Colonic mucosa (tissue), 4 donors: ENCODE measurements at regions not wholly inside any gene's neighbourhood (a gene's known extent, or its start where the extent isn't known, plus 50 kb on each side); places are given as distances from the start of the nearest gene placed in this dataset.

Experiments used
- DNase-seq: peaks from one replicate; pipeline ENCODE4 v3.0.0-alpha.2; 2020
- H3K27ac ChIP-seq: fragments of 200-600 bp; one replicate; pipeline ENCODE4 v1.8.0; 2021
- H3K27me3 ChIP-seq: fragments of 200-600 bp; one replicate; pipeline ENCODE4 v1.8.0; 2021
- H3K36me3 ChIP-seq: fragments of 200-600 bp; one replicate; pipeline ENCODE4 v1.8.0; 2021
- H3K4me1 ChIP-seq: fragments of 200-600 bp; one replicate; pipeline ENCODE4 v1.8.0; 2021; ENCODE audit warnings: mild to moderate bottlenecking
- H3K4me3 ChIP-seq: fragments of 200-600 bp; one replicate; pipeline ENCODE4 v1.8.0; 2021
- H3K9ac ChIP-seq, 2 donors: one replicate each; pipeline ENCODE4 v1.7.0; 2013; ENCODE audit warnings: control low read depth in 2 of 2, low read depth in 2 of 2, low read length in 2 of 2
- H3K9me3 ChIP-seq: fragments of 200-600 bp; one replicate; pipeline ENCODE4 v1.8.0; 2021
- CTCF ChIP-seq: fragments of 200-600 bp; IDR thresholded peaks from one replicate; pipeline ENCODE4 v1.8.0; 2022; ENCODE audit warnings: antibody characterized with exemption, mild to moderate bottlenecking
- intact Hi-C: fragments of 100-400 bp; cut with DNase I; formaldehyde crosslinking; loops from one replicate; pipeline ENCODE4 v1.14.1; 2022
- donor health status: healthy.
- donor health status: DM: no; HTN: no; CAD: no.
- donor health status: DM: no; HTN: no; CAD: no.

- H3K9me3 ChIP-seq: no peaks in the 10 kb centered on the region
- no peaks in the 10 kb centered on the region for H3K4me1 ChIP-seq
- H3K27me3 ChIP-seq: no peaks in the 10 kb centered on the region
- intact Hi-C loops: no loop called here
- no peak overlapping the region for H3K27ac ChIP-seq
- H3K36me3 ChIP-seq: no peaks in the 10 kb centered on the region
- no peak overlapping the region for H3K4me3 ChIP-seq
- H3K9ac ChIP-seq: no peak overlapping the region
- no peak for DNase-seq
- TF ChIP-seq CTCF: no peak
Measured at GRCh38 chr13:107715496-107715895, 499.8 kb downstream of the LIG4 start.

- no peak for TF ChIP-seq CTCF
- DNase-seq: no peak
- Histone ChIP-seq H3K36me3 (no peaks in the 10 kb centered on the region), H3K4me3 (no peak overlapping the region), H3K9ac (no peak overlapping the region), H3K27me3 (no peaks in the 10 kb centered on the region), H3K27ac (no peak overlapping the region), H3K4me1 (no peaks in the 10 kb centered on the region), H3K9me3 (no peaks in the 10 kb centered on the region)
- intact Hi-C loops: no loop called here
Measured at GRCh38 chr13:107713314-107713713, 502.0 kb downstream of the LIG4 start.

GRCh38 chr13:107712145-107712860, 503.0 kb downstream of the LIG4 start:
- intact Hi-C loops: no loop called here
- H3K9me3 ChIP-seq: no peaks in the 10 kb centered on the region
- no peak overlapping the region for H3K27ac ChIP-seq
- H3K9ac ChIP-seq: no peak overlapping the region
- no peak for TF ChIP-seq CTCF
- H3K4me1 ChIP-seq: no peaks in the 10 kb centered on the region
- no peak overlapping the region for H3K4me3 ChIP-seq
- no peaks in the 10 kb centered on the region for H3K27me3 ChIP-seq
- H3K36me3 ChIP-seq: no peaks in the 10 kb centered on the region
- DNase-seq: no peak

DNA sequence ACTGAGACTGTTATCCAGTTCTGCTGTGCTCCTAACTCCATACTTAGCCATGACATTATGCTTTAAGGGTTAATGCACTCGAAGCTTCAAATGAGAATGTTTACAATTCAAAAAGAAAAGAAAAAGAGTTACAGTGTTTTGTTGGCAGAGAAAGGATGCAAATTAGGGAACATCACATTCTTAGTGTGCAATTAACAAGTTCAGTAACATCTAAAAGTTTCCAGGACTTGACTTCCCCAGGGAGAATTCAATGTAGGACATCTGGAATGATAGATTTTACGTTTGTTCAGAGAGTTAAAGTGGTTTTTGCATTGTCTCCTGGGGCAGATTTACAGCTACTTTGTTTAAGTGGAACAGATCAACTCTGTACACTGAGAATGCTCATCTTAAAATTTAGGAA, 525.2 kb downstream of the LIG4 start:
- Histone ChIP-seq H3K9me3 (no peaks in the 10 kb centered on the region), H3K27ac (no peak overlapping the region), H3K4me3 (no peak overlapping the region), H3K36me3 (no peaks in the 10 kb centered on the region), H3K27me3 (no peaks in the 10 kb centered on the region), H3K9ac (no peak overlapping the region), H3K4me1 (no peaks in the 10 kb centered on the region)
- no peak for TF ChIP-seq CTCF
- no peak for DNase-seq
- intact Hi-C loops: no loop called here

- no peaks in the 10 kb centered on the region for H3K27me3 ChIP-seq
- H3K4me3 ChIP-seq: no peak overlapping the region
- no peak for TF ChIP-seq CTCF
- intact Hi-C loops: no loop called here
- no peaks in the 10 kb centered on the region for H3K4me1 ChIP-seq
- H3K27ac ChIP-seq: no peak overlapping the region
- no peaks in the 10 kb centered on the region for H3K9me3 ChIP-seq
- no peak for DNase-seq
- no peak overlapping the region for H3K9ac ChIP-seq
- no peaks in the 10 kb centered on the region for H3K36me3 ChIP-seq
Measured at GRCh38 chr13:107685876-107686275, 529.5 kb downstream of the LIG4 start.
